ENCODE measurements at regions not wholly inside any gene's neighbourhood (a gene's known extent, or its start where the extent isn't known, plus 50 kb on each side); places are given as distances from the start of the nearest gene placed in this dataset.
"Not testable (repeated sequence)": the region's sequence is repeated elsewhere in the genome, so short reads cannot be mapped to it uniquely, and the experiment has no call there.

- no peak overlapping the region for H3K4me3 ChIP-seq (ENCODE audit: low read length)
- DNase-seq (ENCODE audit: low read depth): no peak
- no peak for TF ChIP-seq CTCF (conservative IDR thresholded peaks at IDR 0.05; ENCODE audit: low read length)
These were observed 1281.8 kb upstream of the TENM4 start for GRCh38 chr11:80722629-80723028.

- H3K4me3 ChIP-seq (ENCODE audit: low read length): no peak overlapping the region
- no peak for DNase-seq (ENCODE audit: low read depth)
- no peak for TF ChIP-seq CTCF (conservative IDR thresholded peaks at IDR 0.05; ENCODE audit: low read length)
These were observed 1279.5 kb upstream of the TENM4 start for GRCh38 chr11:80720295-80720694.

- no peak overlapping the region for H3K4me3 ChIP-seq (ENCODE audit: low read length)
- no peak for TF ChIP-seq CTCF (conservative IDR thresholded peaks at IDR 0.05; ENCODE audit: low read length)
- no peak for DNase-seq (ENCODE audit: low read depth)
These were observed 1278.4 kb upstream of the TENM4 start for GRCh38 chr11:80719292-80719646.

- no peak overlapping the region for H3K4me3 ChIP-seq (ENCODE audit: low read length)
- no peak for DNase-seq (ENCODE audit: low read depth)
- TF ChIP-seq CTCF (conservative IDR thresholded peaks at IDR 0.05; ENCODE audit: low read length): no peak
These were observed 1277.9 kb upstream of the TENM4 start for GRCh38 chr11:80718611-80719291.

- no peak for DNase-seq (ENCODE audit: low read depth)
- no peak overlapping the region for H3K4me3 ChIP-seq (ENCODE audit: low read length)
- no peak for TF ChIP-seq CTCF (conservative IDR thresholded peaks at IDR 0.05; ENCODE audit: low read length)
These were observed 1261.4 kb upstream of the TENM4 start for GRCh38 chr11:80702264-80702663.

GRCh38 chr11:80700386-80700785 lies 1259.6 kb upstream of the TENM4 start:
- TF ChIP-seq CTCF (conservative IDR thresholded peaks at IDR 0.05; ENCODE audit: low read length): no peak
- no peak overlapping the region for H3K4me3 ChIP-seq (ENCODE audit: low read length)
- no peak for DNase-seq (ENCODE audit: low read depth)

- H3K4me3 ChIP-seq (ENCODE audit: low read length); DNase-seq (ENCODE audit: low read depth): not testable (repeated sequence)
These were observed 1258.8 kb upstream of the TENM4 start for GRCh38 chr11:80699406-80700177.
